NCI-H446 (cell line): ENCODE measurements at regions not wholly inside any gene's neighbourhood (a gene's known extent, or its start where the extent isn't known, plus 50 kb on each side); places are given as distances from the start of the nearest gene placed in this dataset.

ENCODE experiments used
- DNase-seq, 2 experiments: peaks; one replicate each; lab custom pipeline; 2025; lab: John Stamatoyannopoulos, UW

- DNase-seq, result peak in 1 of 2 experiments; percentile 1
These were observed 1020.3 kb downstream of the LRFN5 start for GRCh38 chr14:42626986-42627385.

- no peak for DNase-seq
These were observed 1018.5 kb downstream of the LRFN5 start for GRCh38 chr14:42624980-42625761.

- no peak for DNase-seq
These were observed 1010.3 kb downstream of the LRFN5 start for GRCh38 chr14:42617005-42617404.

- DNase-seq, result no peak
These were observed 1000.2 kb downstream of the LRFN5 start for GRCh38 chr14:42606839-42607238.

- no peak for DNase-seq
These were observed 995.7 kb downstream of the LRFN5 start for GRCh38 chr14:42602336-42602845.

GRCh38 chr14:42572032-42572431 is 965.4 kb downstream of the LRFN5 start:
- no peak for DNase-seq

GRCh38 chr14:42569227-42569626 is 962.6 kb downstream of the LRFN5 start:
- no peak for DNase-seq

GRCh38 chr14:42565556-42565955 is 958.9 kb downstream of the LRFN5 start:
- DNase-seq, result no peak

GRCh38 chr14:42563313-42563712 is 956.6 kb downstream of the LRFN5 start:
- no peak for DNase-seq

GRCh38 chr14:42556551-42556950 is 949.9 kb downstream of the LRFN5 start:
- DNase-seq, result peak in 1 of 2 experiments; percentile 28

- DNase-seq, result peak in 1 of 2 experiments; percentile 16
These were observed 948.7 kb downstream of the LRFN5 start for GRCh38 chr14:42555365-42555764.

GRCh38 chr14:42554091-42554490 is 947.4 kb downstream of the LRFN5 start:
- no peak for DNase-seq

GRCh38 chr14:42550310-42550709 is 943.6 kb downstream of the LRFN5 start:
- DNase-seq, result no peak

GRCh38 chr14:42548349-42548748 is 941.7 kb downstream of the LRFN5 start:
- DNase-seq, result no peak

GRCh38 chr14:42545636-42546035 is 939.0 kb downstream of the LRFN5 start:
- no peak for DNase-seq

- DNase-seq, result peak in 1 of 2 experiments; percentile 41
These were observed 934.9 kb downstream of the LRFN5 start for GRCh38 chr14:42541535-42542001.

- DNase-seq, result no peak
These were observed 928.7 kb downstream of the LRFN5 start for GRCh38 chr14:42535397-42535796.

GRCh38 chr14:42533476-42533875 is 926.8 kb downstream of the LRFN5 start:
- no peak for DNase-seq

- DNase-seq, result no peak
These were observed 925.5 kb downstream of the LRFN5 start for GRCh38 chr14:42532194-42532593.

GRCh38 chr14:42527141-42527540 is 920.5 kb downstream of the LRFN5 start:
- DNase-seq, result no peak

GRCh38 chr14:42523666-42524065 is 917.0 kb downstream of the LRFN5 start:
- DNase-seq, result peak; percentile 61 to 77

GRCh38 chr14:42517806-42518500 is 911.3 kb downstream of the LRFN5 start:
- DNase-seq, result no peak

- no peak for DNase-seq
These were observed 907.2 kb downstream of the LRFN5 start for GRCh38 chr14:42513837-42514236.
